ENCODE measurements at regions not wholly inside any gene's neighbourhood (a gene's known extent, or its start where the extent isn't known, plus 50 kb on each side); places are given as distances from the start of the nearest gene placed in this dataset.

DNA sequence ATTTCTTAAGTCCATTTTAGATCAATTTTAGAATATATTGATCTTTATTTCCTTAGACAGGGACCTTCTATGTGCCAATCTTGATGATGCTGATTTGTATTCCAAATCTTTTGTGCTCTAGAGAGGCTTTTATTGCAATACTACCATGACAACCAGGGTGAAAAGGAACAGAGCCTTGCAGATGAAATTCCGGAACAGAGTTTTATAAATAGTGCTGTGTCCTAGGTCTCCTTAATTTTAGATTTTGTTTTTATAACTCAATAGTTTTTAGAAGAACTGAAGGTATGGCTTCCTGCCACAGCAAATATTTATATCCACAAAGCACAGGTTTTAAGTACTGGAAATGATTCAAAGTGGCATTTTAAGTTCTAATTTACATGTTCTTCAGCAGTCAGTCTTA is 160.2 kb downstream of the PMAIP1 start:
- TF ChIP-seq, protein P1, sequence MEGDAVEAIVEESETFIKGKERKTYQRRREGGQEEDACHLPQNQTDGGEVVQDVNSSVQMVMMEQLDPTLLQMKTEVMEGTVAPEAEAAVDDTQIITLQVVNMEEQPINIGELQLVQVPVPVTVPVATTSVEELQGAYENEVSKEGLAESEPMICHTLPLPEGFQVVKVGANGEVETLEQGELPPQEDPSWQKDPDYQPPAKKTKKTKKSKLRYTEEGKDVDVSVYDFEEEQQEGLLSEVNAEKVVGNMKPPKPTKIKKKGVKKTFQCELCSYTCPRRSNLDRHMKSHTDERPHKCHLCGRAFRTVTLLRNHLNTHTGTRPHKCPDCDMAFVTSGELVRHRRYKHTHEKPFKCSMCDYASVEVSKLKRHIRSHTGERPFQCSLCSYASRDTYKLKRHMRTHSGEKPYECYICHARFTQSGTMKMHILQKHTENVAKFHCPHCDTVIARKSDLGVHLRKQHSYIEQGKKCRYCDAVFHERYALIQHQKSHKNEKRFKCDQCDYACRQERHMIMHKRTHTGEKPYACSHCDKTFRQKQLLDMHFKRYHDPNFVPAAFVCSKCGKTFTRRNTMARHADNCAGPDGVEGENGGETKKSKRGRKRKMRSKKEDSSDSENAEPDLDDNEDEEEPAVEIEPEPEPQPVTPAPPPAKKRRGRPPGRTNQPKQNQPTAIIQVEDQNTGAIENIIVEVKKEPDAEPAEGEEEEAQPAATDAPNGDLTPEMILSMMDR (conservative IDR thresholded peaks at IDR 0.05; ENCODE audit: low read length): no peak
- TF ChIP-seq EZH2phosphoT487 (IDR thresholded peaks at IDR 0.05; ENCODE audit: borderline replicate concordance): no peak

Data from Loucy (cell line).